ENCODE measurements at regions not wholly inside any gene's neighbourhood (a gene's known extent, or its start where the extent isn't known, plus 50 kb on each side); places are given as distances from the start of the nearest gene placed in this dataset.

DNA sequence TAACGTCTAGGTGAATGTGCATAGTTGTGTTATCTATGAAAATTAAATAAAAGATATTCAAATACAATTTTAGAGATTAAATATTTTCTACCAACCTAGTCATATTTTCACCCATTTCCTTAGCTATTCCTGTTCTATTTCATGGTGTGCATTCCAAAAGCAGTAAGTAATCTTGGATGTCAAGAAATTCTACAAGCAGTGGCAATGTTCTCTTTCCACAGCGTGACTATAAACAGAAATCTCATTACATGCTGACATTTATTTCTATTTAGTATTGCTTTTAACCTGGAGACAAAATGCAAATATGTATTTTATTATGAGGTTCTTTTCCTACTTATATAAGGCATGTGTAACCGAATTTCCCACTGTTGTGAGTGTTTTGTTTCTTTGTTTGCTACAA is 510.0 kb downstream of the ACTL7B start:
- DNase-seq (ENCODE audit: low spot score) = no peak

DNA sequence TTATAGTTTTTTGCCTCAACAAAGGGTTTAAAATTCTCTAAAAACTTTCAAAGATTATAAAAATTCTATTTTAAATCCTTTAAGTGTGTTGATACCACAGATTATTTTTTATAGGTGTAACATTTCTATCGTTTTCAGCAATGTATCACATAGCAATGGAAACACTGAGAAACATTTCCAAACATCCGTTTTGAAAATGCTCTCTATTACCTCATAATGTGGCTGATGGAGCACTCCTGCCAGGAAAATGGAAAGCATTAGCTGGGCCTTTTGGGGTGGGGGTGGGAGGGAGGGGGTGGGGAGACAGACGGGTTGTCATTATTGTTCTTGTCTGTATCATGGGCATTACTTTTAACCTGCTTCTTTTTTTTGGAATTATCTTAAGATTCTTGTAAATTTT is 516.5 kb downstream of the ACTL7B start:
- no peak for DNase-seq (ENCODE audit: low spot score)

GRCh38 chr9:108336575-108336974 is 519.2 kb downstream of the ACTL7B start:
- DNase-seq (ENCODE audit: low spot score) = no peak

- no peak for DNase-seq (ENCODE audit: low spot score)
These were observed 522.2 kb downstream of the ACTL7B start for GRCh38 chr9:108333530-108333983.

DNA sequence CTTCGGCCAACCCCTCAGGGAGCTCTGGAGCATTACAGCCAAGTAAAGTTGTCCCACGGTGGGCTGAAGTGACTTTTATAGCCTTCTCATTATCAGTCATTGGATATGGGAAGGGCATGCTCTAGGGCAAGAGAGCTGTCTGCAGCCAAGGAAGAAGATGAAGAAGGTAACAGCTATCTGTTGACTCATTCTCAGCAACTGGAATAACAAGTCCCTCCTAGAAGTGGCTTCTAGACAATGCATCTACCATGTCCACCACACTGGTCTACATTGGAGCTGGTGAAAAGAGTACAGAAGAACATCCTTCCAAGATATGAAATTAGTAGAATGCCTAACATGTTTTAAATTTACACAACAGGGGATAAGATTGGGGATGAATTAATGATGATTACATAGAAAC is 524.2 kb downstream of the ACTL7B start:
- no peak for DNase-seq (ENCODE audit: low spot score)

GRCh38 chr9:108325406-108325805 is 530.4 kb downstream of the ACTL7B start:
- DNase-seq (ENCODE audit: low spot score) = no peak

GRCh38 chr9:108323615-108324014 is 532.2 kb downstream of the ACTL7B start:
- no peak for DNase-seq (ENCODE audit: low spot score)

DNA sequence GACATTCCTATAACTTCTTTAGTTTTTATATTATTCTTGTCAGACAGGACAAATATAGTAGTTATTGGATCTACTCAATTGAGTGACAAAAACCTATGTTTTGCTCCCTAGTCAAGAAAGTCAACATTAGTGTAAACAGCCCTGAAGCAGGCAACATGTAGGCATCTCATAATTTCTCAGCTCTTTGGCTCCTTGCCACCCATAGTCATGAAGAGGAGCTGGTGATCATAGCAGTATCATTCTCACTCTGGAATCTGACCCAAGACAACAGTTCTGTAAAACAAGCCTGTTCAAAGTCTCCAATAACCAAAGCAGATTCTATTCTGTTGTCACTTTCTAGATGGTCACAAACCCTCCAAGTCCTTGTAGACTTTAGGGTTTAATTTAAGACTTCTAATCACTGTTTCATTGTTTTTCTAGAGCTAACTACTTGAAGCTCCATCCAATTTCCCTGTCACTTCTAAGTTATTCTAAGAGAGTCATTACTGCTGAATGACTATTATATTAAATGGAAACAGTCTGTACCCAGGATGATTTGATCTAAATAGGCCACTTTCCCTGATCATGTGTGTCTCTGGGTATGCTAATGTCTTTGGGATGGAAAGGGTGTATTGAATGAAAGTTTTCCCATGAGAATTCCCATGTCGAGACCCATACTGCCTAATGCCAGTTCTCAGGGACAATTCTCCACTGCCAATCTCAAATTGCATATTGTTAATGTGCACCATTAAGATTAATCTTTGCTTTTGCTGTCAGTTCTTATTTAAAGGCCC is 533.3 kb downstream of the ACTL7B start:
- DNase-seq (ENCODE audit: low spot score) = no peak

DNA sequence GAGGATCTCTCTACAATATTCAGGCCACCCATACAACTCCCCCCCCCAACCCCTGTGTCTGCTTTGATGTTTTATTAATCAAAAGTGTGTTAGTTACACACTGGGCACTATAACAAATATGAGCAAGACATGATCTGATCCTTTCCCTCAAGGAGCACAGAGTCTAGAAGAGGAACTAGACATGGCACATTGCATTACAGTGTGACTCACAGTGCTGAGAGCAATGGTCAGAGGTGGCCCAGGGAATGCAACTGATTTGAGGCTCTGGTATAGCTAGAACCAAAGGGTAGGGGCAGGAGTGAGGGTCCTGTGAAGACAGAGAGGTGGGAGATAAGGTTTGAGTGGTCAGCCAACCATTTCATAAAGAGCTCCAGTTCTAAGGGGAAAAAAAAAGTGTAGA is 539.2 kb downstream of the ACTL7B start:
- no peak for DNase-seq (ENCODE audit: low spot score)

- no peak for DNase-seq (ENCODE audit: low spot score)
These were observed 539.7 kb downstream of the ACTL7B start for GRCh38 chr9:108316066-108316465.

DNA sequence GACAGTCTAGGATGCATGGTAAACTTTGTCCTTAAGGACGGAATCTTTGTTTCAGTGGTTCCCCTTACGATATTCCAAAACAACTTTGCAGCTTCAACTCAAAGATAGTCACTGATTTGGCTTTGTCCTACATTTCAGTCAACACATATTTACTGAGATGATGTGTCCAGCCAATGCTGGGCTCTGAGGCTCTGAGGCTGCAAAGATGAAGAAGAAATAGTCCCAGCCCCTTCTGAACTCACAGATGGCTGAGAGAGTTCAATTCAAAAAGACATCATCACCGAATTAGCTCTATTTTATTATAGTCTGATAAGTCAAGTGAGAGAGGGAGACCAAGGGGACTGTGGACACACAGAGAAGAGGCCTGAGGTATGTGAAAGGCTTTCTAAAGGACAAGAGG is 544.0 kb downstream of the ACTL7B start:
- no peak for DNase-seq (ENCODE audit: low spot score)

DNA sequence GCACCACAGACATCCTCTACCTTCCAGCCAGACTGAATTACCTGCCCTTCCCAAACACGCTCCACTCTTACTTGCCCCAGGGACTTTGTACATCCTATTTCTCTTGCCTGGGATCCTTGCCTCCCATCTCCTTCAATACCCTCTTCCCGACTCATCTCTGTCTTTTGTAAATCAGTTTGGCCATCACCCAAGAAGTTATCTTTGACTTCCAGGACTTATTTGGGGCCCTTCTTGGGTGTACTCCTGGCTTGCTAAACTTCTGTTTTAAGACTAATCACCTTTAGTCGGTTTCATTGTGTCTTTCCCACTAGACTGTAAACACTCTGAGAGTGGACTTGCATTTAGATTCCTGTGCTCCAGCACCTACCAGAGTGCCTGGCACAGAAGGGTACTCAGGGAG is 545.6 kb downstream of the ACTL7B start:
- DNase-seq (ENCODE audit: low spot score) = no peak

DNA sequence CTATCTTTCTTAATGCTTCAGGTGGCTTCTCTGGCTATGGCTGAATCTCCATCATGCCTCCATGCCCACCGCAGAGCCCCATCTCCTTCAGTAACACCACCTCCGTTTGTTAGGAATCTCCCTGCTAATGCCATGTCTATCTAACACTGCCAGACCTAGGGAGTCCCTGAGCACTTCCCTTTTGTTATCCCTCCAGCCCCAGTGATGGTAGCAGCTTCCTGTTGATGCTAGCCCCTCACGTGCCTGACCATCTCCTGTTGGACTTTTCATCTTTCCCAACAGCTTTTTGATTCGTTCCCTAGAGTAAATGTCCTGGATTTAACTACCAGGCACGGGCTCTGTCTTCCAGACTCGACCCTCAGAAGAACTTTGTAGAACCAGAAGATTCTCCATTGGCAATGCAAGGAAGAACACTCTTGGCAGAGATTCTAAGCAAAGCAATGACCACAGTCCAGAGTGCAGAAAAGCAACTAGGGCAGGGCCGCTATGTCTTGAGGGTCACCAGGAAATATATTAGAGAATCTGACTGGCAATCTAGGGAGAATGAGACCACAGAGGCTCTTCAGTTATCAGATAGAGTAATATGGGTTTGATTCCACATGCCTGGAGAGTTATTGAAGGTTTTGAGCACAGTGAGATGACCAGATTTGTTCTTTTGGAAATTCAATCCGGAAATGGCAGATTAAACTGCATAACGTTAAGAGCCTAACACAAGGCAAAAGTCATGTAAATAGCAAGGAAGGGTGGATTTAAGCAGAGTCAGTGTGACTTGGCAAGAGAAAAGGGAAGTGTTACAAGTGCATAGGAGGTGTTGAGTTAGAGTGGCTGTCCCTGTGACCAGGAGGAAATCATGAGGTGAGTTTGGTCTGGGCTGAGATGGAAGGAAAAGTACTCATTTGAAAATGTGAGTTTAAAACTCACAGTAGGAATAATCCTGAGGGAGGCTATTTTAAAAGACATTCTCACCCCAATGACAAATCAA is 555.2 kb downstream of the ACTL7B start:
- no peak for DNase-seq (ENCODE audit: low spot score)

- no peak for DNase-seq (ENCODE audit: low spot score)
These were observed 558.7 kb downstream of the ACTL7B start for GRCh38 chr9:108297073-108297472.

- DNase-seq (ENCODE audit: low spot score) = no peak
These were observed 559.7 kb downstream of the ACTL7B start for GRCh38 chr9:108296056-108296455.

DNA sequence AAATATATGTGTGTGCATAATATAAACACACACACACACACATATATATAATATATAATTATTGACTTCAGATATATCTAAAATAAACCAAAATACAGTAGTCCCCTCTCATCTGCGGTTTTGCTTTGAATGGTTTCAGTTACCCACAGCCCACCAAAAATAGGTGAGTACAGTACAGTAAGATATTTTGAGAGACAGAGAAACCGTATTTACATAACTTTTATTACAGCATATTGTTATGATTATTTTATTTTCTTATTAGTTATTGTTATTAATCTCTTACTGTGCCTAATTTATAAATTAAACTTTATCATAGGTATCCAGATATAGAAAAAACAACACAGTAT is 564.2 kb downstream of the ACTL7B start:
- no peak for DNase-seq (ENCODE audit: low spot score)

DNA sequence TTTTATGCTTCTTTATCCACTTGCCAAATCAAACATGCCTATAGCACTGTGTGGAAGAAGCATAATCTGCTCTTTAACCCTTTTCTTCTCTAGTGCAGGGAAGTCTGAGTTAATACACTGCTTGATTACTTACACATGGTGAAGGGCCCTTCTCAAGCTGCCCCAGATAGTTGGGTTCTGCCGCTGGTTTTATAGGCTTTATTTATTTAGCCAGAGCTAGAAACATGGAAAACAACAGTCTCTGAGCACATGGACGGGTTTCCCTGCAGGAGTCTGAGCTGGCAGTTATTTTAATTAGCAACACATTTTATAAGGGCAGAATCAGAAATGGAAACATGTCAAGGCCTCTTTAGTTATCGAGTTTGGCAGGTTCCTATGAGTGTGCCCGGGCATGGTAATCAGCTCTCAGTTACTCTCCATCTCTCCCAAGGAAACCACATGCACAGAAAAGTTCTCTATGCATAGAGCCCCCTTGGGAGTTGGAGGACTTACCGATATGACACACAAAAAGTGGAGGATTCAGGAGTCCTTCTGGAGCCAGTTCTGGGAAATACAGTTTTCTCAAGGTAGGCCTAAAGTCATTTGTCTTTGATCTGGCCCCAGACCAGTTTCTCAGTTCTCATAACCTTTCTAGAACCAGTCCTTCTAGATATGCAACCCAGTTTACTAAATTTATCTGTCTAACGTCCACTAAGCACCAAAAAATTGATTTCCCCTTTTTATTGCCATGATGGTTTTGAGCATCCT is 564.8 kb downstream of the ACTL7B start:
- no peak for DNase-seq (ENCODE audit: low spot score)

DNA sequence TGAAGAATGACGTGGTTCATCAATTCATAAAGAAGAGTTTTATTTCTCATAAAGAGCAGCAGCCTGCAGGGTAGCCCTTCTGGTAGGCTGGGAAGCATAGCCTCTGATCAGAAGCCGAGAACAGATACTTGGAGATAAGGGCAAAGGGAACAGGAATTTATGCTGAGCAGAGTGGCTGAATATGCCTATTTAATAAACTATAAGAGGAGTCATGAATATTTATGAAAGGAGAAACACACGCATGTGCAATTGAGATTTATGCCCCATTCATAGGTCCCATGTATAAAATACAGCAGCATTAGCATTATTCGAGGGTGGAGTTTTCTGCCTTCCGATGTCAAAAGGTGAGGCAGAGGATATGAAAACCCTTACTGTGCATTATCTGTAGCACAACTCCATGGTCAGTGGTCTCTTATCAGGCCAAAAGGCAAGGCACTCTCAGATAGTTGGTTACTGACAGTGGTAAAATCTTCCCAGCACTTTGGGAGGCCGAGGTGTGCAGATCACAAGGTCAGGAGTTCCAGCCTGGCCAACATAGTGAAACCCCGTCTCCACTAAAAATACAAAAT is 569.1 kb downstream of the ACTL7B start:
- no peak for DNase-seq (ENCODE audit: low spot score)

DNA sequence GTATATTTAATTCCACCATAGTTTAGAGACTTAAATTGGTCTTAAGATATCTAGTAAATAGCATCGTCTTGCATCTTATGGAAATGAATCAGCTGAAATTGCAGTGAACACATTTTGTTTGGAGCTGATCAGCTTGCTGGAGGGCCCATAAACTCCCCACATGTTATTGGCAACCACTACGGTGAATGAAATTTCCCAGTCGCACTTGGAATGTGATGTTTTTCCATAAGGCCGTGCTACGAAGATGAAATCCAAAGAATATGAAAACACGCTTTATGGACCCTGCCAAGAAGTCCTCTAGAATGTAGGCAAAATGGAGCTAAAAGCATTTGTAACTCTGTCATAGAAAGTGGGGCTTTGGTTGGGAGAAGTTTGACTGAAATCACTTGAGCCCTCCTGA is 572.1 kb downstream of the ACTL7B start:
- DNase-seq (ENCODE audit: low spot score) = no peak

- DNase-seq (ENCODE audit: low spot score) = no peak
These were observed 572.9 kb downstream of the ACTL7B start for GRCh38 chr9:108282872-108283271.

- no peak for DNase-seq (ENCODE audit: low spot score)
These were observed 574.1 kb downstream of the ACTL7B start for GRCh38 chr9:108281696-108282095.

DNA sequence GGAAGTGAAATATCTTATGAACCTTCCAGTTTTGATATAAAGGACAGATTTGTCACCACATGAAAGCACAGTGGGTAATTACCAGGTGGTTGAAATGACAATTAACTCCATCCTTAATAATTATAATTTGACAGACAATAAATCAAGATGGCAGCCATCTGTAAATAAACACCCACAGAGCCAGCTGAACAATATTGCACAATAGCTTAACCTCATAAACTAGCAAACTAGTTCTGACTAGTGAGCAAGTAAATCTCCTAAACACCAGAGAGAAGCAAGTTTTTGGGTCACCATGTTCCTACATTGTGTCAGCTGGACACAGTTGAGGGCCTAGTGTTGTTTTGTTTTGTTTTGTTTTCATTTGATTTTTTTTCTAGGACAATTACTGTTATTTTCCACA is 577.4 kb downstream of the ACTL7B start:
- no peak for DNase-seq (ENCODE audit: low spot score)

All from kidney capillary endothelial cell (primary cell).